ENCODE measurements at regions not wholly inside any gene's neighbourhood (a gene's known extent, or its start where the extent isn't known, plus 50 kb on each side); places are given as distances from the start of the nearest gene placed in this dataset.
"Not testable (repeated sequence)": the region's sequence is repeated elsewhere in the genome, so short reads cannot be mapped to it uniquely, and the experiment has no call there.

- no peak for DNase-seq
These were observed 167.5 kb upstream of the PRICKLE1 start for GRCh38 chr12:42756841-42757623.

- DNase-seq: no peak
These were observed 160.8 kb upstream of the PRICKLE1 start for GRCh38 chr12:42750356-42750755.

- no peak for DNase-seq
These were observed 159.7 kb upstream of the PRICKLE1 start for GRCh38 chr12:42749239-42749638.

GRCh38 chr12:42744539-42745182 is 155.1 kb upstream of the PRICKLE1 start:
- no peak for DNase-seq

GRCh38 chr12:42742716-42743115 is 153.2 kb upstream of the PRICKLE1 start:
- no peak for DNase-seq

GRCh38 chr12:42741771-42742510 is 152.4 kb upstream of the PRICKLE1 start:
- no peak for DNase-seq

GRCh38 chr12:42741091-42741490 is 151.5 kb upstream of the PRICKLE1 start:
- no peak for DNase-seq

- no peak for DNase-seq
These were observed 147.9 kb upstream of the PRICKLE1 start for GRCh38 chr12:42737398-42737797.

- no peak for DNase-seq
These were observed 146.4 kb upstream of the PRICKLE1 start for GRCh38 chr12:42735861-42736361.

- no peak for DNase-seq
These were observed 144.4 kb upstream of the PRICKLE1 start for GRCh38 chr12:42733911-42734310.

- DNase-seq: no peak
These were observed 143.4 kb upstream of the PRICKLE1 start for GRCh38 chr12:42732908-42733411.

GRCh38 chr12:42730291-42730690 is 140.7 kb upstream of the PRICKLE1 start:
- DNase-seq: no peak

GRCh38 chr12:42729535-42729900 is 140.0 kb upstream of the PRICKLE1 start:
- no peak for DNase-seq

GRCh38 chr12:42728770-42729534 is 139.4 kb upstream of the PRICKLE1 start:
- no peak for DNase-seq

- no peak for DNase-seq
These were observed 138.7 kb upstream of the PRICKLE1 start for GRCh38 chr12:42728287-42728686.

GRCh38 chr12:42725809-42726208 is 136.3 kb upstream of the PRICKLE1 start:
- no peak for DNase-seq

- DNase-seq: no peak
These were observed 126.9 kb upstream of the PRICKLE1 start for GRCh38 chr12:42716491-42716891.

GRCh38 chr12:42713566-42713965 is 124.0 kb upstream of the PRICKLE1 start:
- DNase-seq: not testable (repeated sequence)

GRCh38 chr12:42708374-42708773 is 118.8 kb upstream of the PRICKLE1 start:
- not testable (repeated sequence) for DNase-seq

GRCh38 chr12:42707312-42708226 is 118.0 kb upstream of the PRICKLE1 start:
- no peak for DNase-seq

GRCh38 chr12:42706321-42706720 is 116.8 kb upstream of the PRICKLE1 start:
- no peak for DNase-seq

GRCh38 chr12:42705863-42706262 is 116.3 kb upstream of the PRICKLE1 start:
- no peak for DNase-seq

Measured in activated effector memory CD4-positive, alpha-beta T cell treated with anti-CD3 and anti-CD28 coated beads, Interleukin-2, amount 50 U/mL, for 16 hours (primary cell).